ENCODE measurements at regions not wholly inside any gene's neighbourhood (a gene's known extent, or its start where the extent isn't known, plus 50 kb on each side); places are given as distances from the start of the nearest gene placed in this dataset.

DNA sequence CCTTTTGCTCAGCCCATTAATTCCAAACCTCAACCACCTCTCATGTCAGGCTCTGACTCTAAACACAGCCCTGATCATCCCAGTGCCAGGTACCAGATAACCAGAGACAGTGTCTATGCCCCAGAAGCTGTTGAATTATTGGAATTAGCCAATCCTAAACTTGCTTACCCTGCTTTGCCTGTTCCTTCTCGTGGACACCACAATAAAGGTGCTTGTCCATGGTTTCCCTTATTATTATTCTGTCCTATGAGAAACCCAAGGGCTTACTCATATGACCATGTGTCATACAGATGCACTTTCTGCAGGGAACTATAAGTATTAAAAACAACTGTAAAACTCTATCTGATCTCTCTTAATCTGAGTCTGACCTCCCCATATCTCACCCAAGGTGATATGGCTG lies 2193.8 kb upstream of the PIK3C3 start:
- Histone ChIP-seq H3K36me3 (replicated peaks in 1 of 2; ENCODE audit: control insufficient read depth in 2 of 2, insufficient read depth in 2 of 2, low read length in 2 of 2) (no peaks in the 10 kb centered on the region), H3K27ac (replicated peaks; ENCODE audit: low read length) (no peak overlapping the region), H2BK5ac (ENCODE audit: low read length) (no peak overlapping the region), H3K27me3 (ENCODE audit: control insufficient read depth in 3 of 3, insufficient read depth in 3 of 3, low read depth in 1 of 3, low read length in 3 of 3) (no peaks in the 10 kb centered on the region), H3K4me1 (ENCODE audit: control insufficient read depth in 2 of 2, insufficient read depth in 1 of 2, low read depth in 1 of 2, low read length in 2 of 2) (no peaks in the 10 kb centered on the region), H3K4me2 (ENCODE audit: insufficient read depth, low read length, poor library complexity, severe bottlenecking) (no peak overlapping the region), H3K4ac (ENCODE audit: low read length) (no peak overlapping the region), H2BK15ac (ENCODE audit: low read length) (no peak overlapping the region), H2AK5ac (ENCODE audit: low read depth, low read length) (no peak overlapping the region), H4K8ac (ENCODE audit: low read depth, low read length) (no peak overlapping the region), H2BK12ac (ENCODE audit: low read length) (no peak overlapping the region), H3K4me3 (ENCODE audit: low read length in 2 of 2) (no peak overlapping the region), H3K23ac (ENCODE audit: low read depth, low read length, poor library complexity) (no peak overlapping the region), H2BK120ac (ENCODE audit: low read depth, low read length) (no peak overlapping the region), H3K79me1 (ENCODE audit: low read depth, low read length) (no peaks in the 10 kb centered on the region), H3K18ac (ENCODE audit: low read length) (no peak overlapping the region), H3K14ac (ENCODE audit: low read length) (no peak overlapping the region), H3K9me3 (replicated peaks in 1 of 2; ENCODE audit: control insufficient read depth in 2 of 2, insufficient read depth in 1 of 2, low read depth in 1 of 2, low read length in 2 of 2) (peaks cover 0 to 5% of the 10 kb centered on the region in 2 donors), H3K9ac (ENCODE audit: low read depth, low read length, poor library complexity) (no peak overlapping the region), H2AFZ (ENCODE audit: low read length) (no peak overlapping the region), H4K91ac (ENCODE audit: low read depth, low read length, poor library complexity) (no peak overlapping the region)
- no CpG with 5 or more reads among the region's 1 CpG for WGBS, 2 donors (ENCODE audit: extremely low coverage in 2 of 2, insufficient read length in 2 of 2, insufficient replicate concordance in 1 of 2)
- DNase-seq (ENCODE audit: low spot score) = no peak

GRCh38 chr18:39759926-39760325 lies 2194.3 kb upstream of the CELF4 start:
- Histone ChIP-seq H4K91ac (ENCODE audit: low read depth, low read length, poor library complexity) (no peak overlapping the region), H2BK15ac (ENCODE audit: low read length) (no peak overlapping the region), H3K9ac (ENCODE audit: low read depth, low read length, poor library complexity) (no peak overlapping the region), H2BK12ac (ENCODE audit: low read length) (no peak overlapping the region), H3K9me3 (replicated peaks in 1 of 2; ENCODE audit: control insufficient read depth in 2 of 2, insufficient read depth in 1 of 2, low read depth in 1 of 2, low read length in 2 of 2) (peaks cover 0 to 5% of the 10 kb centered on the region in 2 donors), H3K36me3 (replicated peaks in 1 of 2; ENCODE audit: control insufficient read depth in 2 of 2, insufficient read depth in 2 of 2, low read length in 2 of 2) (no peaks in the 10 kb centered on the region), H3K14ac (ENCODE audit: low read length) (no peak overlapping the region), H3K4me3 (ENCODE audit: low read length in 2 of 2) (no peak overlapping the region), H3K4me2 (ENCODE audit: insufficient read depth, low read length, poor library complexity, severe bottlenecking) (no peak overlapping the region), H2BK120ac (ENCODE audit: low read depth, low read length) (no peak overlapping the region), H4K8ac (ENCODE audit: low read depth, low read length) (no peak overlapping the region), H3K4ac (ENCODE audit: low read length) (no peak overlapping the region), H2AK5ac (ENCODE audit: low read depth, low read length) (no peak overlapping the region), H3K4me1 (ENCODE audit: control insufficient read depth in 2 of 2, insufficient read depth in 1 of 2, low read depth in 1 of 2, low read length in 2 of 2) (no peaks in the 10 kb centered on the region), H3K23ac (ENCODE audit: low read depth, low read length, poor library complexity) (no peak overlapping the region), H3K27ac (replicated peaks; ENCODE audit: low read length) (no peak overlapping the region), H2AFZ (ENCODE audit: low read length) (no peak overlapping the region), H3K18ac (ENCODE audit: low read length) (no peak overlapping the region), H3K79me1 (ENCODE audit: low read depth, low read length) (no peaks in the 10 kb centered on the region), H3K27me3 (ENCODE audit: control insufficient read depth in 3 of 3, insufficient read depth in 3 of 3, low read depth in 1 of 3, low read length in 3 of 3) (no peaks in the 10 kb centered on the region), H2BK5ac (ENCODE audit: low read length) (no peak overlapping the region)
- WGBS, 2 donors (ENCODE audit: extremely low coverage in 2 of 2, insufficient read length in 2 of 2, insufficient replicate concordance in 1 of 2) = no CpG with 5 or more reads among the region's 3 CpGs
- no peak for DNase-seq (ENCODE audit: low spot score)

DNA sequence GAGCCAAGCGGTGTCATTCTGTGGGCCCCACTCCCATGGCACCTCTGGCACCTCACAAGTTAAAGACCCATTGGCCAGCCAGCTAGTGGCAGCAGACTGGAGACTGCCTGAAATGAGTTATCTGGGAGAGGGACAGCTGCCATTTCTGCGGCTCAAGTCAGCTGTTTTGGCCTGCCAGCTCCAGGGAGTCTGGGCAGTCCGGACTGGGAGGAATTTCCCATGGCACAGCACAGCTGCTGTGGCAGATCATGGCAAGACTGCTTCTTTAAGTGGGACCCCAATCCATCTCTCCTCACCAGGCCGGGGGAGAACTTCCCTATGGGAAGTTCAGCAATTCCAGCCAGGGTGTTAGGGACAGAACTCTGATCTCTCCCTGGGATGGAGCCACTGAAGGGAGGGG lies 2187.6 kb upstream of the CELF4 start:
- H3K4me3 ChIP-seq (ENCODE audit: low read length in 2 of 2) = no peak overlapping the region
- H3K23ac ChIP-seq (ENCODE audit: low read depth, low read length, poor library complexity) = no peak overlapping the region
- H4K8ac ChIP-seq (ENCODE audit: low read depth, low read length) = no peak overlapping the region
- H2BK120ac ChIP-seq (ENCODE audit: low read depth, low read length) = peak overlapping the region; percentile 64
- peak overlapping the region; percentile 98 for H2AK5ac ChIP-seq (ENCODE audit: low read depth, low read length)
- H2BK15ac ChIP-seq (ENCODE audit: low read length) = peak overlapping the region; percentile 60
- H3K9ac ChIP-seq (ENCODE audit: low read depth, low read length, poor library complexity) = no peak overlapping the region
- peak overlapping the region; percentile 52 for H2BK12ac ChIP-seq (ENCODE audit: low read length)
- H3K27me3 ChIP-seq (ENCODE audit: control insufficient read depth in 3 of 3, insufficient read depth in 3 of 3, low read depth in 1 of 3, low read length in 3 of 3) = no peaks in the 10 kb centered on the region
- H3K36me3 ChIP-seq (replicated peaks in 1 of 2; ENCODE audit: control insufficient read depth in 2 of 2, insufficient read depth in 2 of 2, low read length in 2 of 2) = peaks cover 0 to 12% of the 10 kb centered on the region in 2 donors
- H3K4ac ChIP-seq (ENCODE audit: low read length) = no peak overlapping the region
- peak overlapping the region; percentile 64 for H4K91ac ChIP-seq (ENCODE audit: low read depth, low read length, poor library complexity)
- no peak overlapping the region for H3K14ac ChIP-seq (ENCODE audit: low read length)
- H3K9me3 ChIP-seq (replicated peaks in 1 of 2; ENCODE audit: control insufficient read depth in 2 of 2, insufficient read depth in 1 of 2, low read depth in 1 of 2, low read length in 2 of 2) = peaks cover 10 to 40% of the 10 kb centered on the region in 2 donors
- H3K4me1 ChIP-seq (ENCODE audit: control insufficient read depth in 2 of 2, insufficient read depth in 1 of 2, low read depth in 1 of 2, low read length in 2 of 2) = peaks cover 8 to 20% of the 10 kb centered on the region in 2 donors
- H3K18ac ChIP-seq (ENCODE audit: low read length) = peak overlapping the region; percentile 94
- H3K27ac ChIP-seq (replicated peaks; ENCODE audit: low read length) = peak overlapping the region; percentile 86
- WGBS, 2 donors (ENCODE audit: extremely low coverage in 2 of 2, insufficient read length in 2 of 2, insufficient replicate concordance in 1 of 2) = no CpG with 5 or more reads among the region's 4 CpGs
- H2AFZ ChIP-seq (ENCODE audit: low read length) = no peak overlapping the region
- DNase-seq (ENCODE audit: low spot score) = no peak
- H3K79me1 ChIP-seq (ENCODE audit: low read depth, low read length) = peaks cover 5% of the 10 kb centered on the region
- H3K4me2 ChIP-seq (ENCODE audit: insufficient read depth, low read length, poor library complexity, severe bottlenecking) = no peak overlapping the region
- H2BK5ac ChIP-seq (ENCODE audit: low read length) = peak overlapping the region; percentile 96

DNA sequence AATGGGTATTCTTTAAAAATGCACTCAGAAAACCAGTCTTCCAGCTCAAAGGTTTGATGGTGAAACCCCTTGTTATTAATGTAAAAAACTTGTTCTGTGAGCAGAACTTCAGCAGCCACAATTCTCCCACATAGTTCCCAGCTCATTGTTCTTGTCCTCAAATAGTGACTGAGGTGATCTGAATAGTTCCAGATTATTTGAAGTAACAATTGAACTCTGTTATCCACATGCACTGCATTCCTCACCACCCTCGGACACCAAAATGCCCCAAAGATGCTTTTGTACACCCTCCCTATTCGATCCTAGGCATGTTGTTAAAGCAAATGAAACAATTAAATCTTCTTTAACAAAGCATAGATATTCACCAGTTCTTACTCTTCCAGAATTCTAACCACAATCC lies 2186.8 kb upstream of the CELF4 start:
- Histone ChIP-seq H2BK15ac (ENCODE audit: low read length) (no peak overlapping the region), H3K4me1 (ENCODE audit: control insufficient read depth in 2 of 2, insufficient read depth in 1 of 2, low read depth in 1 of 2, low read length in 2 of 2) (peaks cover 8 to 20% of the 10 kb centered on the region in 2 donors), H2BK12ac (ENCODE audit: low read length) (no peak overlapping the region), H3K36me3 (replicated peaks in 1 of 2; ENCODE audit: control insufficient read depth in 2 of 2, insufficient read depth in 2 of 2, low read length in 2 of 2) (peaks cover 0 to 12% of the 10 kb centered on the region in 2 donors), H3K23ac (ENCODE audit: low read depth, low read length, poor library complexity) (no peak overlapping the region), H3K9ac (ENCODE audit: low read depth, low read length, poor library complexity) (no peak overlapping the region), H3K4me3 (ENCODE audit: low read length in 2 of 2) (no peak overlapping the region), H2BK5ac (ENCODE audit: low read length) (no peak overlapping the region), H3K27ac (replicated peaks; ENCODE audit: low read length) (peak overlapping the region; percentile 67), H4K8ac (ENCODE audit: low read depth, low read length) (no peak overlapping the region), H2BK120ac (ENCODE audit: low read depth, low read length) (no peak overlapping the region), H3K4me2 (ENCODE audit: insufficient read depth, low read length, poor library complexity, severe bottlenecking) (no peak overlapping the region), H2AFZ (ENCODE audit: low read length) (no peak overlapping the region), H3K14ac (ENCODE audit: low read length) (no peak overlapping the region), H3K79me1 (ENCODE audit: low read depth, low read length) (peaks cover 5% of the 10 kb centered on the region), H3K18ac (ENCODE audit: low read length) (no peak overlapping the region), H4K91ac (ENCODE audit: low read depth, low read length, poor library complexity) (no peak overlapping the region), H3K27me3 (ENCODE audit: control insufficient read depth in 3 of 3, insufficient read depth in 3 of 3, low read depth in 1 of 3, low read length in 3 of 3) (no peaks in the 10 kb centered on the region), H3K4ac (ENCODE audit: low read length) (no peak overlapping the region), H3K9me3 (replicated peaks in 1 of 2; ENCODE audit: control insufficient read depth in 2 of 2, insufficient read depth in 1 of 2, low read depth in 1 of 2, low read length in 2 of 2) (peaks cover 10 to 35% of the 10 kb centered on the region in 2 donors), H2AK5ac (ENCODE audit: low read depth, low read length) (no peak overlapping the region)
- DNase-seq (ENCODE audit: low spot score) = peak; percentile 21
- no CpG with 5 or more reads among the region's 2 CpGs for WGBS, 2 donors (ENCODE audit: extremely low coverage in 2 of 2, insufficient read length in 2 of 2, insufficient replicate concordance in 1 of 2)

All from neuronal stem cell (in vitro differentiated cells).